OCI-LY7 (cell line): ENCODE measurements at regions not wholly inside any gene's neighbourhood (a gene's known extent, or its start where the extent isn't known, plus 50 kb on each side); places are given as distances from the start of the nearest gene placed in this dataset.

Experiments
- BruUV-seq: library from RNA; stranded (reverse); fragments of 400-500 nt; replicated peaks from 2 replicates; lab custom pipeline; 2021; lab: Mats Ljungman, UMichigan
- CTCF ChIA-PET: fragments of 300-600 bp; sonication (Branson Sonifier 250); formaldehyde crosslinking; loops from one replicate; lab custom pipeline; 2022; ENCODE audit warnings: antibody characterized with exemption; ENCODE audit not compliant: unreplicated experiment; lab: Charles Lee
- POLR2A ChIA-PET: fragments of 300-600 bp; sonication (Branson Sonifier 250); formaldehyde crosslinking; loops from one replicate; lab custom pipeline; 2022; ENCODE audit warnings: antibody characterized with exemption; lab: Charles Lee
- DNase-seq: peaks from one replicate; pipeline ENCODE4 v3.0.0-alpha.2; 2015; ENCODE audit warnings: low spot score
- H2AFZ ChIP-seq: fragments of 200-600 bp; sonication (generic), shearing (Covaris generic); 2 replicates; pipeline ENCODE4 v1.6.1; 2014; ENCODE audit warnings: mild to moderate bottlenecking, antibody characterized with exemption, low read length, moderate library complexity
- H3K27ac ChIP-seq: fragments of 200-600 bp; sonication (generic); 2 replicates; pipeline ENCODE4 v1.5.1; 2014; ENCODE audit warnings: mixed run types, low read depth, mild to moderate bottlenecking, moderate library complexity, low read length, inconsistent platforms; ENCODE audit not compliant: poor library complexity, severe bottlenecking
- H3K36me3 ChIP-seq: fragments of 200-600 bp; sonication (generic); 2 replicates; pipeline ENCODE4 v1.6.1; 2014; ENCODE audit warnings: mild to moderate bottlenecking, antibody characterized with exemption, low read length, moderate library complexity, mixed read lengths; ENCODE audit not compliant: insufficient read depth
- H3K4me1 ChIP-seq: fragments of 200-600 bp; sonication (generic); 2 replicates; pipeline ENCODE4 v1.5.1; 2014; ENCODE audit warnings: mild to moderate bottlenecking, low read length; ENCODE audit not compliant: insufficient read depth, poor library complexity, severe bottlenecking
- H3K4me2 ChIP-seq: fragments of 200-600 bp; sonication (generic); 2 replicates; pipeline ENCODE4 v1.6.1; 2014; ENCODE audit warnings: mild to moderate bottlenecking, low read length
- H3K4me3 ChIP-seq: fragments of 200-600 bp; sonication (generic); 2 replicates; pipeline ENCODE4 v1.5.1; 2014; ENCODE audit warnings: mild to moderate bottlenecking, low read depth, low read length; ENCODE audit not compliant: poor library complexity, severe bottlenecking
- H3K79me2 ChIP-seq: fragments of 200-600 bp; sonication (generic); 2 replicates; pipeline ENCODE4 v1.6.1; 2016; ENCODE audit warnings: low read depth, mild to moderate bottlenecking, low read length, moderate library complexity, mixed read lengths; ENCODE audit not compliant: insufficient read depth
- H3K9me2 ChIP-seq: fragments of 200-600 bp; sonication (generic); 2 replicates; pipeline ENCODE4 v1.6.1; 2016; ENCODE audit warnings: mild to moderate bottlenecking, low read length, mixed read lengths; ENCODE audit not compliant: insufficient read depth
- H3K9me3 ChIP-seq: fragments of 200-600 bp; sonication (generic); 2 replicates; pipeline ENCODE4 v1.6.1; 2014; ENCODE audit warnings: mild to moderate bottlenecking, mixed run types, low read length, mixed read lengths
- H4K20me1 ChIP-seq: fragments of 200-600 bp; sonication (generic); 2 replicates; pipeline ENCODE4 v1.6.1; 2014; ENCODE audit warnings: mild to moderate bottlenecking, antibody characterized with exemption, low read length, moderate library complexity, mixed read lengths; ENCODE audit not compliant: insufficient read depth
- EZH2phosphoT487 ChIP-seq: fragments of 200-600 bp; sonication (generic); IDR thresholded peaks from 2 replicates; pipeline ENCODE4 v1.6.1; 2018; ENCODE audit warnings: low read depth, borderline replicate concordance, mild to moderate bottlenecking, mixed run types, antibody characterized with exemption, low read length, moderate library complexity, mixed read lengths
- intact Hi-C: fragments of 100-400 bp; cut with micrococcal nuclease; formaldehyde crosslinking; loops from one replicate; pipeline ENCODE4 v1.10.0; 2022; ENCODE audit not compliant: unreplicated experiment
- TF ChIP-seq, protein P1 (sequence below): fragments of 200-600 bp; sonication (generic); conservative IDR thresholded peaks from 2 replicates; pipeline ENCODE4 v1.5.1; 2014; ENCODE audit warnings: mild to moderate bottlenecking, antibody characterized with exemption, low read length, moderate library complexity, mixed read lengths

DNA sequence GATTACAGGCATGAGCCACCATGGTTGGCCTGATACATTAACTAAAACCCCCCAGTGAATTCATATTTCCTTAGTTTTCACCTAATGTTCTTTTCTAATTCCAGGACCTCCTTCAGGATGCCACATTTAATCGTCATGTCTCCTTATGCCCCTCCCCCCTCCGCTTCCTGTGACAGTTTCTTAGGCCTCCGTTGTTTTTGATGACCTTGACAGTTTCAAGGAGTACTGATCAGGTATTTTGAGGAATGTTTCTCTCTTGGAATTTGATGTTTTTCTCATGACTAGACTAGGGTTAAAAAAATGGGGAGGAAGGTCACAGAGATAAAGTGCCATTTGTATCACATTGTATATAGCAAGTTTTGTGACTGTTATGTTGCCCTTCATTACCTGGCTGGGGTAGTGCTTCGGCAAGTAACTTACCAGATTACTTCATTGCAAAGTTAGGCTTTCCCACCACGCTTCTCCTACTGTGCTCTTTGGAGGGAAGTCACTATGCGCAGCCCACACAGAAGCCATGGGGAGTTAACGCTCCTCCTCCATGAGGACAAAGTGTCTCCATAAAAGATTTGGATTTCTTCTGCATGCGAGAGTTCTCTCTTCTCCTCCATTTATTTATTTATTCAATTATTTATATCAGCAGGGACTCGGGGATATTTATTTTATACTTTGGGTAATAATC is 99.5 kb downstream of the NCR2 start:
- Histone ChIP-seq H3K4me1 (peaks cover 5% of the 10 kb centered on the region), H3K9me3 (no peaks in the 10 kb centered on the region), H4K20me1 (no peaks in the 10 kb centered on the region), H3K4me3 (no peak overlapping the region), H2AFZ (no peak overlapping the region), H3K27ac (no peak overlapping the region), H3K4me2 (no peak overlapping the region), H3K79me2 (no peaks in the 10 kb centered on the region), H3K36me3 (no peaks in the 10 kb centered on the region), H3K9me2 (no peaks in the 10 kb centered on the region)
- intact Hi-C loops = no loop called here
- DNase-seq = no peak
- BruUV-seq = no TSS peak
- ChIA-PET POLR2A (no interaction called here), CTCF (no interaction called here)
- TF ChIP-seq EZH2phosphoT487 = no peak
- TF ChIP-seq, protein P1, sequence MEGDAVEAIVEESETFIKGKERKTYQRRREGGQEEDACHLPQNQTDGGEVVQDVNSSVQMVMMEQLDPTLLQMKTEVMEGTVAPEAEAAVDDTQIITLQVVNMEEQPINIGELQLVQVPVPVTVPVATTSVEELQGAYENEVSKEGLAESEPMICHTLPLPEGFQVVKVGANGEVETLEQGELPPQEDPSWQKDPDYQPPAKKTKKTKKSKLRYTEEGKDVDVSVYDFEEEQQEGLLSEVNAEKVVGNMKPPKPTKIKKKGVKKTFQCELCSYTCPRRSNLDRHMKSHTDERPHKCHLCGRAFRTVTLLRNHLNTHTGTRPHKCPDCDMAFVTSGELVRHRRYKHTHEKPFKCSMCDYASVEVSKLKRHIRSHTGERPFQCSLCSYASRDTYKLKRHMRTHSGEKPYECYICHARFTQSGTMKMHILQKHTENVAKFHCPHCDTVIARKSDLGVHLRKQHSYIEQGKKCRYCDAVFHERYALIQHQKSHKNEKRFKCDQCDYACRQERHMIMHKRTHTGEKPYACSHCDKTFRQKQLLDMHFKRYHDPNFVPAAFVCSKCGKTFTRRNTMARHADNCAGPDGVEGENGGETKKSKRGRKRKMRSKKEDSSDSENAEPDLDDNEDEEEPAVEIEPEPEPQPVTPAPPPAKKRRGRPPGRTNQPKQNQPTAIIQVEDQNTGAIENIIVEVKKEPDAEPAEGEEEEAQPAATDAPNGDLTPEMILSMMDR = no peak

DNA sequence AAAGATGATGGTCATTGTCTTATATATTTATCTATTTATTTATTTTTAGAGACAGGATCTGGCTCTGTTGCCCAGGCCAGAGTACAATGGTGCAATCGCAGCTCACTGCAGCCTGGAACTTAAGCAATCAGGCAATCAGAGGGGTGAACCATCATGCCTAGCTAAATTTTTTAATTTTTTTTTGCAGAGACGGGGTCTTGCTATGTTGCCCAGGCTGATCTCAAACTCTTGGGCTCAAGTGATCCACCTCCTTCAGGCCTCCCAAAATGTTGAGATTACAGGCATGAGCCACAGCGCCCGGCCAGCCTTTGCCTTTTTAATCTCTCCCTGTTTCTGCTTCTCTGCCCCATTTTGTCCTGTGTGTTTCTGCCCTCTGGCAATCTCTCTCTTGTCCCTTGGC is 102.2 kb downstream of the NCR2 start:
- Histone ChIP-seq H4K20me1 (no peaks in the 10 kb centered on the region), H3K9me2 (no peaks in the 10 kb centered on the region), H3K4me1 (peaks cover 14% of the 10 kb centered on the region), H3K4me2 (no peak overlapping the region), H3K27ac (no peak overlapping the region), H3K4me3 (no peak overlapping the region), H3K9me3 (no peaks in the 10 kb centered on the region), H3K79me2 (no peaks in the 10 kb centered on the region), H3K36me3 (no peaks in the 10 kb centered on the region), H2AFZ (no peak overlapping the region)
- TF ChIP-seq EZH2phosphoT487 = no peak
- TF ChIP-seq, protein P1 = no peak
- intact Hi-C loops = no loop called here
- no TSS peak for BruUV-seq
- ChIA-PET CTCF (no interaction called here), POLR2A (interaction anchor here (0.9 kb wide), 1 partner anchor 108 kb away, joined by 4 read pairs; no protein-coding TSS in a partner anchor)
- DNase-seq = no peak

DNA sequence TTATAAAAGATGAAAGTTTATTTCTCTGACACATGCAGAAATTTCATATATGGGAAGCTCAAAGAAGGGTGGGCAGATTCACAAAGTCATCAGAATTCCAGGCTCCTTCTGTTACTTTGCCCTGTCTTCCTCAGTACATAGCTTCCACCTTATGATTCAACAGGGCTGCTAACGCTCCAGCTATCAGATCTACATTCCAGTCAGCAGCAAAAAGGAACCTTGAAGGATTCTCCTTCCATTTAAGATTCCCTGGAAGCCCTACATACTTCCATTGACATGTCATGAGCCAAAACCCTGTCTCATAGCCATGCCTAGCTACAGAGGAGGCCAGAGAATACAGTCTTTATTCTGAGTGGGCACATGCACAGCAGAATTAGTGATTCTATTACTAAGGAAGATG is 103.3 kb downstream of the NCR2 start:
- H4K20me1 ChIP-seq = no peaks in the 10 kb centered on the region
- BruUV-seq = no TSS peak
- no peak for TF ChIP-seq EZH2phosphoT487
- TF ChIP-seq, protein P1 = no peak
- CTCF ChIA-PET = interaction anchor here (1.5 kb wide), 1 partner anchor 12 kb away, joined by 4 read pairs; no protein-coding TSS in a partner anchor
- H3K9me2 ChIP-seq = no peaks in the 10 kb centered on the region
- no peak overlapping the region for H3K27ac ChIP-seq
- H3K36me3 ChIP-seq = no peaks in the 10 kb centered on the region
- H3K4me2 ChIP-seq = no peak overlapping the region
- no peak overlapping the region for H3K4me3 ChIP-seq
- POLR2A ChIA-PET = interaction anchor here (0.9 kb wide), 1 partner anchor 9 kb away, joined by 3 read pairs; no protein-coding TSS in a partner anchor
- no peak for DNase-seq
- peaks cover 14% of the 10 kb centered on the region for H3K4me1 ChIP-seq
- H3K9me3 ChIP-seq = no peaks in the 10 kb centered on the region
- H3K79me2 ChIP-seq = no peaks in the 10 kb centered on the region
- no peak overlapping the region for H2AFZ ChIP-seq
- intact Hi-C loops = no loop called here
